ENCODE measurements at regions not wholly inside any gene's neighbourhood (a gene's known extent, or its start where the extent isn't known, plus 50 kb on each side); places are given as distances from the start of the nearest gene placed in this dataset.

- TF ChIP-seq CTCF (IDR thresholded peaks at IDR 0.05; ENCODE audit: insufficient read depth, low read length, poor library complexity, severe bottlenecking), result no peak
- no peak for DNase-seq (ENCODE audit: low read depth)
Measured at GRCh38 chr1:95701450-95702173, 467.6 kb downstream of the RWDD3 start.

GRCh38 chr1:95703046-95703445 is 469.0 kb downstream of the RWDD3 start:
- DNase-seq (ENCODE audit: low read depth), result no peak
- no peak for TF ChIP-seq CTCF (IDR thresholded peaks at IDR 0.05; ENCODE audit: insufficient read depth, low read length, poor library complexity, severe bottlenecking)
- Histone ChIP-seq H3K27me3 (ENCODE audit: control insufficient read depth, insufficient read depth, low read length) (no peaks in the 10 kb centered on the region), H3K36me3 (ENCODE audit: control insufficient read depth, insufficient read depth, low read length) (no peaks in the 10 kb centered on the region), H3K4me3 (ENCODE audit: low read depth, low read length) (no peak overlapping the region)

More at GRCh38 chr1:95701450-95702173, 467.6 kb downstream of the RWDD3 start:
- Histone ChIP-seq H3K4me3 (ENCODE audit: low read depth, low read length) (no peak overlapping the region), H3K36me3 (ENCODE audit: control insufficient read depth, insufficient read depth, low read length) (no peaks in the 10 kb centered on the region), H3K27me3 (ENCODE audit: control insufficient read depth, insufficient read depth, low read length) (no peaks in the 10 kb centered on the region)

GRCh38 chr1:95716097-95716496 is 482.1 kb downstream of the RWDD3 start:
- Histone ChIP-seq H3K36me3 (ENCODE audit: control insufficient read depth, insufficient read depth, low read length) (no peaks in the 10 kb centered on the region), H3K27me3 (ENCODE audit: control insufficient read depth, insufficient read depth, low read length) (no peaks in the 10 kb centered on the region), H3K4me3 (ENCODE audit: low read depth, low read length) (no peak overlapping the region)
- TF ChIP-seq CTCF (IDR thresholded peaks at IDR 0.05; ENCODE audit: insufficient read depth, low read length, poor library complexity, severe bottlenecking), result no peak
- DNase-seq (ENCODE audit: low read depth), result no peak

- H3K4me3 ChIP-seq (ENCODE audit: low read depth, low read length), result no peak overlapping the region
- no peak for TF ChIP-seq CTCF (IDR thresholded peaks at IDR 0.05; ENCODE audit: insufficient read depth, low read length, poor library complexity, severe bottlenecking)
Measured at GRCh38 chr1:95716550-95716949, 482.5 kb downstream of the RWDD3 start.

GRCh38 chr1:95723346-95723745 is 489.3 kb downstream of the RWDD3 start:
- no peak for DNase-seq (ENCODE audit: low read depth)
- no peak overlapping the region for H3K4me3 ChIP-seq (ENCODE audit: low read depth, low read length)
- no peaks in the 10 kb centered on the region for H3K27me3 ChIP-seq (ENCODE audit: control insufficient read depth, insufficient read depth, low read length)
- H3K36me3 ChIP-seq (ENCODE audit: control insufficient read depth, insufficient read depth, low read length), result no peaks in the 10 kb centered on the region
- no peak for TF ChIP-seq CTCF (IDR thresholded peaks at IDR 0.05; ENCODE audit: insufficient read depth, low read length, poor library complexity, severe bottlenecking)

More at GRCh38 chr1:95716550-95716949, 482.5 kb downstream of the RWDD3 start:
- Histone ChIP-seq H3K27me3 (ENCODE audit: control insufficient read depth, insufficient read depth, low read length) (no peaks in the 10 kb centered on the region), H3K36me3 (ENCODE audit: control insufficient read depth, insufficient read depth, low read length) (no peaks in the 10 kb centered on the region)
- DNase-seq (ENCODE audit: low read depth), result no peak

- no peaks in the 10 kb centered on the region for H3K36me3 ChIP-seq (ENCODE audit: control insufficient read depth, insufficient read depth, low read length)
- no peak for DNase-seq (ENCODE audit: low read depth)
- H3K4me3 ChIP-seq (ENCODE audit: low read depth, low read length), result no peak overlapping the region
- H3K27me3 ChIP-seq (ENCODE audit: control insufficient read depth, insufficient read depth, low read length), result no peaks in the 10 kb centered on the region
- TF ChIP-seq CTCF (IDR thresholded peaks at IDR 0.05; ENCODE audit: insufficient read depth, low read length, poor library complexity, severe bottlenecking), result no peak
Measured at GRCh38 chr1:95728841-95729240, 494.8 kb downstream of the RWDD3 start.
